ENCODE measurements at regions not wholly inside any gene's neighbourhood (a gene's known extent, or its start where the extent isn't known, plus 50 kb on each side); places are given as distances from the start of the nearest gene placed in this dataset.

- no peak for ATAC-seq
- Mint-ChIP-seq H3K27ac (no peak overlapping the region), H3K36me3 (no peaks in the 10 kb centered on the region)
Measured at GRCh38 chr7:1286946-1287645, 54.4 kb downstream of the UNCX start.

GRCh38 chr7:1287752-1288201, 55.1 kb downstream of the UNCX start:
- no peak for ATAC-seq
- H3K9me3 Mint-ChIP-seq, result no peaks in the 10 kb centered on the region
- H3K27ac Mint-ChIP-seq, result no peak overlapping the region
- H3K36me3 Mint-ChIP-seq, result no peaks in the 10 kb centered on the region
- DNase-seq (ENCODE audit: low spot score in 2 of 2), result no peak

More at GRCh38 chr7:1286946-1287645, 54.4 kb downstream of the UNCX start:
- H3K9me3 Mint-ChIP-seq, result no peaks in the 10 kb centered on the region
- no peak for DNase-seq (ENCODE audit: low spot score in 2 of 2)

GRCh38 chr7:1288390-1288995, 55.8 kb downstream of the UNCX start:
- Mint-ChIP-seq H3K9me3 (no peaks in the 10 kb centered on the region), H3K27ac (no peak overlapping the region), H3K36me3 (no peaks in the 10 kb centered on the region)
- no peak for ATAC-seq
- no peak for DNase-seq (ENCODE audit: low spot score in 2 of 2)

- H3K9me3 Mint-ChIP-seq, result no peaks in the 10 kb centered on the region
- no peaks in the 10 kb centered on the region for H3K36me3 Mint-ChIP-seq
- DNase-seq (ENCODE audit: low spot score in 2 of 2) (no peak), ATAC-seq (no peak)
- H3K27ac Mint-ChIP-seq, result no peak overlapping the region
Measured at GRCh38 chr7:1288996-1289551, 56.4 kb downstream of the UNCX start.

GRCh38 chr7:1289666-1290025, 57.0 kb downstream of the UNCX start:
- no peak for DNase-seq (ENCODE audit: low spot score in 2 of 2)
- no peak overlapping the region for H3K27ac Mint-ChIP-seq
- no peaks in the 10 kb centered on the region for H3K9me3 Mint-ChIP-seq
- H3K36me3 Mint-ChIP-seq, result no peaks in the 10 kb centered on the region
- no peak for ATAC-seq

GRCh38 chr7:1290026-1290678, 57.5 kb downstream of the UNCX start:
- H3K9me3 Mint-ChIP-seq, result no peaks in the 10 kb centered on the region
- ATAC-seq (peak; percentile 39 to 56), DNase-seq (ENCODE audit: low spot score in 2 of 2) (no peak)
- no peaks in the 10 kb centered on the region for H3K36me3 Mint-ChIP-seq
- H3K27ac Mint-ChIP-seq, result no peak overlapping the region

GRCh38 chr7:1290679-1291356, 58.1 kb downstream of the UNCX start:
- H3K36me3 Mint-ChIP-seq, result no peaks in the 10 kb centered on the region
- no peak overlapping the region for H3K27ac Mint-ChIP-seq
- DNase-seq (ENCODE audit: low spot score in 2 of 2), result no peak
- no peaks in the 10 kb centered on the region for H3K9me3 Mint-ChIP-seq
- ATAC-seq, result peak in 1 of 2 donors; percentile 42

- no peak overlapping the region for H3K27ac Mint-ChIP-seq
- no peaks in the 10 kb centered on the region for H3K9me3 Mint-ChIP-seq
- ATAC-seq, result no peak
- no peaks in the 10 kb centered on the region for H3K36me3 Mint-ChIP-seq
- DNase-seq (ENCODE audit: low spot score in 2 of 2), result no peak
Measured at GRCh38 chr7:1291357-1291689, 58.7 kb downstream of the UNCX start.

GRCh38 chr7:1291845-1292765, 59.4 kb downstream of the UNCX start:
- no peak for DNase-seq (ENCODE audit: low spot score in 2 of 2)
- no peak for ATAC-seq
- no peaks in the 10 kb centered on the region for H3K36me3 Mint-ChIP-seq
- no peak overlapping the region for H3K27ac Mint-ChIP-seq
- no peaks in the 10 kb centered on the region for H3K9me3 Mint-ChIP-seq

GRCh38 chr7:1292972-1293830, 60.5 kb downstream of the UNCX start:
- DNase-seq (ENCODE audit: low spot score in 2 of 2) (no peak), ATAC-seq (no peak)
- Mint-ChIP-seq H3K9me3 (no peaks in the 10 kb centered on the region), H3K27ac (no peak overlapping the region), H3K36me3 (no peaks in the 10 kb centered on the region)

GRCh38 chr7:1293950-1294411, 61.3 kb downstream of the UNCX start:
- no peaks in the 10 kb centered on the region for H3K9me3 Mint-ChIP-seq
- DNase-seq (ENCODE audit: low spot score in 2 of 2), result no peak
- no peaks in the 10 kb centered on the region for H3K36me3 Mint-ChIP-seq
- no peak for ATAC-seq
- no peak overlapping the region for H3K27ac Mint-ChIP-seq

- ATAC-seq, result no peak
- Mint-ChIP-seq H3K27ac (no peak overlapping the region), H3K9me3 (no peaks in the 10 kb centered on the region), H3K36me3 (no peaks in the 10 kb centered on the region)
- DNase-seq (ENCODE audit: low spot score in 2 of 2), result no peak
Measured at GRCh38 chr7:1295776-1296355, 63.2 kb downstream of the UNCX start.

- no peaks in the 10 kb centered on the region for H3K9me3 Mint-ChIP-seq
- H3K27ac Mint-ChIP-seq, result no peak overlapping the region
- H3K36me3 Mint-ChIP-seq, result no peaks in the 10 kb centered on the region
- no peak for DNase-seq (ENCODE audit: low spot score in 2 of 2)
- ATAC-seq, result no peak
Measured at GRCh38 chr7:1296356-1296981, 63.8 kb downstream of the UNCX start.

- ATAC-seq (no peak), DNase-seq (ENCODE audit: low spot score in 2 of 2) (no peak)
- no peaks in the 10 kb centered on the region for H3K9me3 Mint-ChIP-seq
- no peak overlapping the region for H3K27ac Mint-ChIP-seq
- H3K36me3 Mint-ChIP-seq, result no peaks in the 10 kb centered on the region
Measured at GRCh38 chr7:1297017-1297960, 64.6 kb downstream of the UNCX start.
